ENCODE measurements at regions not wholly inside any gene's neighbourhood (a gene's known extent, or its start where the extent isn't known, plus 50 kb on each side); places are given as distances from the start of the nearest gene placed in this dataset.

DNA sequence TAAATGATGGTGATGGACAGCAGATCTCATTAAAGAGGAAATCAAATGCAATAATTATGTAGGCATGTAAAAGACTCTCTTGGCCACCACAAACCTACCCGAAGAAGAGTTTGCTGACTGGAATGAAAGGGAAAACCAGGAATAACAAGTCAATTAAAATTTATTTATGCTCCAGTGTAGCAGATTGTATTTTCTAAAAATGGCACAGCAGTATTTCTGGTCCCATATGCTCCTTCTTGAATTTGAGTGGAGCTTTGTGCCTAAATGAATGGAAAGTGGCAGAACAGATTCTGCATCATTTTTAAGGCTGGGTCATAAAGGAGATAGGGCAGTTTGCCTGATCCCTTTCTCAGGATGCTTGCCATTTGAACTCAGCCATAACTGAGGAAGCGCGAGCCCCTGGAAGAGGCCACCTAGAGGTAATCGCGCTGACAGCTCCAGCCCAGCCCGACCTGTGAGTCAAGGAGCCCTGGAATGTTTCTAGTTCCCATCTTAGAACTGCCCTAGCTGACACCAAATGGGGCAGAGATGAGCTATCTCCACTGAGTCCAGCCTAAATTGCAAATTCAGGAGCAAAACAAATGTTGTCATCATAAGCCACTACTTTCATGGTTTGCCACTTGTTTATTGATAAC lies 229.2 kb upstream of the TMTC1 start:
- no peak overlapping the region for H3K4me3 ChIP-seq (ENCODE audit: low read depth, low read length)
- no peak for DNase-seq (ENCODE audit: low read depth)
- TF ChIP-seq, protein P1, sequence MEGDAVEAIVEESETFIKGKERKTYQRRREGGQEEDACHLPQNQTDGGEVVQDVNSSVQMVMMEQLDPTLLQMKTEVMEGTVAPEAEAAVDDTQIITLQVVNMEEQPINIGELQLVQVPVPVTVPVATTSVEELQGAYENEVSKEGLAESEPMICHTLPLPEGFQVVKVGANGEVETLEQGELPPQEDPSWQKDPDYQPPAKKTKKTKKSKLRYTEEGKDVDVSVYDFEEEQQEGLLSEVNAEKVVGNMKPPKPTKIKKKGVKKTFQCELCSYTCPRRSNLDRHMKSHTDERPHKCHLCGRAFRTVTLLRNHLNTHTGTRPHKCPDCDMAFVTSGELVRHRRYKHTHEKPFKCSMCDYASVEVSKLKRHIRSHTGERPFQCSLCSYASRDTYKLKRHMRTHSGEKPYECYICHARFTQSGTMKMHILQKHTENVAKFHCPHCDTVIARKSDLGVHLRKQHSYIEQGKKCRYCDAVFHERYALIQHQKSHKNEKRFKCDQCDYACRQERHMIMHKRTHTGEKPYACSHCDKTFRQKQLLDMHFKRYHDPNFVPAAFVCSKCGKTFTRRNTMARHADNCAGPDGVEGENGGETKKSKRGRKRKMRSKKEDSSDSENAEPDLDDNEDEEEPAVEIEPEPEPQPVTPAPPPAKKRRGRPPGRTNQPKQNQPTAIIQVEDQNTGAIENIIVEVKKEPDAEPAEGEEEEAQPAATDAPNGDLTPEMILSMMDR (IDR thresholded peaks at IDR 0.05; ENCODE audit: insufficient read depth, low read depth, low read length, missing control alignments), result no peak

DNA sequence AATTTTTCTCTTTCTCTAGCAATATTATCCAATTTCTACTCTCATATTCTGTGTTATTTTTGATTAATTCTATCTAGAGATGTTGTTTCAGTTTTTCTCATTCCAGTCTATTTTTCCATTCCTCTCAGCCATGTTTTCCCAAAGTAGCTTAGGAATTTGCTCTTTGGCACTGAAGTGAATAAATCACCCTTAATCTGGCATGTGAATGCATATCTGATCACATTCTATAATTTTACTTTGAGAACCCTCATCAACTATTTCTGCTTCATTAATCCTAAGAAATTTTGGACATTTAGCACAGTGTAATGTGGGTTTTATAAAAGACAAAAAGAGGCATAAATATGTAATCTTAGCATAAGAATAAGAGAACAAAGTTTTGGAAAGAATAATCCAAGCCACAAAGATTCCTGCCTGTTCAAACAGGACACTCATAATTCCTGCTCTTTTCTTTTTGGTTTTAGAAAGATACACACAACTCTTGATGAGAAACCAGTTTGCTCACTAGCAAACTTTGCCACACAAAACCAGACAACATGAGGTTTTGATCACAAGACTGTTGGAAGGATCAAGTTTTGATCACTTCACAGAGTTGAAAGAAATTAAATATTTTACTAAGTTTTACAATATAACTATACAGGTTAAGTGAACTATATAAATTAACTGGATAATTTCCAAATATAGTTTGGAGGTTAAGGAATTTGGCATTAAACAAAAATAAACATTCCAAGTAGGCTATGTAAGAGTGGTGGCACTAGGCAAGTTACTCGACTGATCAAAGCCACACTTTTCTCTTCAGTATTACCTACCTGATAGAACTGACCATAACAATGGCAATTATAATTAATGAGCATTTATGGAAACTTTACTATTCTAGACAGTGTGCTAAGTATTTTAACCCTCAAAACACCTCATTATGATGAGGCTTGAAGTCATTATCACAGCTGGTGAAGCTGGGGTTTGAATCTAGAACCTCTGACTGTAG lies 226.6 kb upstream of the TMTC1 start:
- DNase-seq (ENCODE audit: low read depth), result no peak
- H3K4me3 ChIP-seq (ENCODE audit: low read depth, low read length), result no peak overlapping the region
- TF ChIP-seq, protein P1 (IDR thresholded peaks at IDR 0.05; ENCODE audit: insufficient read depth, low read depth, low read length, missing control alignments), result no peak

DNA sequence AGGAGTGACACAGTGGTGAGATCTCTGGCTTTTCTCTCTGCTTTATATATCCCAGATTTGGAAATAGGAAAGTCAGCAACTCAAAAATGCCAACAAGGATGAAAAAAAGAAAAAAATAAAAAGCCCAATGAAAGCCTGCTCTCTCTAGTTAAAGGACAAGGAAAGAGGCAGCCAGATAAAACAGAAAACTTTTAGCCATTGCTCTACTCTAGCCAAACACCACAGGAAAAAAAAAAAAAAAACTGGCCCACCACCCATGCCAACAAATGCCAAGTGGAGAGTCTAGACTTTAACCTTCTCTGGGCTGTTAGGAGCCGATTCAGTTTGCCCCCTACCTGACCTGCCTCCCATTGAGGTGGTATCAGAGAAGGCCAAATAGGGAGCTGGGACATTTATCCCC lies 222.3 kb upstream of the TMTC1 start:
- H3K4me3 ChIP-seq (ENCODE audit: low read depth, low read length), result no peak overlapping the region
- no peak for DNase-seq (ENCODE audit: low read depth)
- TF ChIP-seq, protein P1 (IDR thresholded peaks at IDR 0.05; ENCODE audit: insufficient read depth, low read depth, low read length, missing control alignments), result no peak

DNA sequence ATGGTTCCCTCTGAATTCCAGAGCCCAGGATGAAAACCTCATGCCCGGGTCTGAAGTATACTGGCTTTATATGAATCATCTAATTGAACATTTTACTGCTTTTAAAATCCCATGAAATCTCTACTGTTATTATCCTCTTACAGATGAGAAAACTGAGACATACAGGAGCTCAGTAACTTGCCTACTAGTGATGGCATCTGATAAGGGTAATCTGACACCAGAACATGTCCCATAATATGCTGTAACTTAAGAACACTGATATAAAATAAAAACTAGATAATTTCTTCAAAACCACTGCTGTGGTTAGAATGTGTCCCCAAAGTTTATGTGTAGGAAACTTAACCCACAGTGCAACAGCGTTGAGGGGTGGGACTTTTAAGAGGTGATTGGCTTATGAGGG lies 219.6 kb upstream of the TMTC1 start:
- no peak for DNase-seq (ENCODE audit: low read depth)
- H3K4me3 ChIP-seq (ENCODE audit: low read depth, low read length), result no peak overlapping the region
- TF ChIP-seq, protein P1 (IDR thresholded peaks at IDR 0.05; ENCODE audit: insufficient read depth, low read depth, low read length, missing control alignments), result no peak

DNA sequence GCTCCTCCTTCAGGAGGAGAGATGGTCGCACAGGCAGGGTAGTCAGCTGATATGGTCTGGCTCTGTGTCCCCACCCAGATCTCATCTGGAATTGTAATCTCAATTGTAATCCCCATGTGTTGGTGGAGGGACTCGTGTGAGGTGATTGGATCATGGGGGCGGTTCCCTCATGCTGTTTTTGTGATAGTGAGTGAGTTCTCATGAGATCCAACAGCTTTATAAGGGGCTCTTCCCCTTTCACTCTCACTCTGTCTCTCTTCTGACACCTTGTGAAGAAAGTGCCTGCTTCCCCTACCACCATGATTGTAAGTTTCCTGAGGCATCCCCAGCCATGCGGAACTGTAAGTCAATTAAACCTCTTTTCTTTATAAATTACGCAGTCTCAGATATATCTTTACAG lies 218.9 kb upstream of the TMTC1 start:
- H3K4me3 ChIP-seq (ENCODE audit: low read depth, low read length), result no peak overlapping the region
- TF ChIP-seq, protein P1 (IDR thresholded peaks at IDR 0.05; ENCODE audit: insufficient read depth, low read depth, low read length, missing control alignments), result no peak
- no peak for DNase-seq (ENCODE audit: low read depth)

DNA sequence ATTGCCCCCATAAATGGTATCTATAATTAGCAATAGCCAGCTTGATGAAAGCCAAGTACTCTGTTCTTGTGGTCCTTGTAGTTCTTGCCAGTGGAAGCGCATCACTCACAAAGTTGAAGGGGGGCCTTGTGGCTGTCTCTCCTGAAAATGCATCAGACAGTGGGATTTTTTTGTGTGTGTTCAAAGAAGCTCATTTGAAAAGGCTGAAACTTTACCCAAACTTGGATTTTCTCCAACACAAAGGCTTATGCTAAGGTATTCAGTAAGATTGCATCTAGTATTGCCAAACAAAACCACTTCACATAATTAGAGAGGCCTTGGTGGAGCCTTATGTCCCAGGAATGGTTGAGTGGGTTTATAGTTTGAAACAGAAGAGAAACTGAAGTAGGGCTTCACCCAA lies 216.7 kb upstream of the TMTC1 start:
- H3K4me3 ChIP-seq (ENCODE audit: low read depth, low read length), result no peak overlapping the region
- TF ChIP-seq, protein P1 (IDR thresholded peaks at IDR 0.05; ENCODE audit: insufficient read depth, low read depth, low read length, missing control alignments), result no peak
- no peak for DNase-seq (ENCODE audit: low read depth)
